ENCODE measurements at regions not wholly inside any gene's neighbourhood (a gene's known extent, or its start where the extent isn't known, plus 50 kb on each side); places are given as distances from the start of the nearest gene placed in this dataset.

- no peak overlapping the region for H3K4me3 Mint-ChIP-seq
- no peaks in the 10 kb centered on the region for H3K36me3 Mint-ChIP-seq
- H3K9me3 Mint-ChIP-seq: no peaks in the 10 kb centered on the region
- Histone ChIP-seq H3K9me3 (no peaks in the 10 kb centered on the region), H3K36me3 (ENCODE audit: control insufficient read depth in 2 of 2, extremely low read depth in 1 of 2, insufficient read depth in 1 of 2, low read length in 1 of 2) (no peaks in the 10 kb centered on the region), H3K27me3 (replicated peaks in 1 of 2; ENCODE audit: control insufficient read depth in 2 of 2, extremely low read depth in 1 of 2, insufficient read depth in 2 of 2, low read length in 1 of 2) (no peaks in the 10 kb centered on the region), H3K4me1 (ENCODE audit: control insufficient read depth in 1 of 2, extremely low read depth in 1 of 2, insufficient read depth in 2 of 2, low read length in 2 of 2) (no peaks in the 10 kb centered on the region), H3K4me3 (ENCODE audit: control insufficient read depth in 1 of 2, extremely low read depth in 1 of 2, low read length in 1 of 2) (no peak overlapping the region), H3K27ac (ENCODE audit: low read length) (no peak overlapping the region)
- H3K27ac Mint-ChIP-seq: no peak overlapping the region
- WGBS (ENCODE audit: insufficient coverage): no CpG with 5 or more reads among the region's 6 CpGs
- peaks cover 0 to 3% of the 10 kb centered on the region in 2 donors for H3K27me3 Mint-ChIP-seq
- ATAC-seq (replicated peaks in 1 of 4): no peak
- no peak for DNase-seq
- POLR2A ChIA-PET: no interaction called here
- H3K4me1 Mint-ChIP-seq: no peaks in the 10 kb centered on the region
- CTCF ChIA-PET: no interaction called here
Measured at GRCh38 chr5:98105681-98106080, 667.8 kb upstream of the RGMB start.

GRCh38 chr5:98106116-98107031, 667.1 kb upstream of the RGMB start:
- no peaks in the 10 kb centered on the region for H3K9me3 Mint-ChIP-seq
- peaks cover 0 to 3% of the 10 kb centered on the region in 2 donors for H3K27me3 Mint-ChIP-seq
- Histone ChIP-seq H3K9me3 (no peaks in the 10 kb centered on the region), H3K27ac (ENCODE audit: low read length) (no peak overlapping the region), H3K4me3 (ENCODE audit: control insufficient read depth in 1 of 2, extremely low read depth in 1 of 2, low read length in 1 of 2) (no peak overlapping the region), H3K4me1 (ENCODE audit: control insufficient read depth in 1 of 2, extremely low read depth in 1 of 2, insufficient read depth in 2 of 2, low read length in 2 of 2) (no peaks in the 10 kb centered on the region), H3K36me3 (ENCODE audit: control insufficient read depth in 2 of 2, extremely low read depth in 1 of 2, insufficient read depth in 1 of 2, low read length in 1 of 2) (no peaks in the 10 kb centered on the region), H3K27me3 (replicated peaks in 1 of 2; ENCODE audit: control insufficient read depth in 2 of 2, extremely low read depth in 1 of 2, insufficient read depth in 2 of 2, low read length in 1 of 2) (no peaks in the 10 kb centered on the region)
- ATAC-seq (replicated peaks in 1 of 4) (no peak), DNase-seq (no peak)
- H3K27ac Mint-ChIP-seq: no peak overlapping the region
- H3K36me3 Mint-ChIP-seq: no peaks in the 10 kb centered on the region
- 55% methylated on average over 3 of the region's 4 CpGs for WGBS (ENCODE audit: insufficient coverage)
- POLR2A ChIA-PET: no interaction called here
- CTCF ChIA-PET: no interaction called here
- H3K4me3 Mint-ChIP-seq: no peak overlapping the region
- H3K4me1 Mint-ChIP-seq: no peaks in the 10 kb centered on the region

- Mint-ChIP-seq H3K4me3 (no peak overlapping the region), H3K4me1 (no peaks in the 10 kb centered on the region), H3K9me3 (no peaks in the 10 kb centered on the region), H3K36me3 (no peaks in the 10 kb centered on the region), H3K27me3 (peaks cover 0 to 3% of the 10 kb centered on the region in 2 donors), H3K27ac (no peak overlapping the region)
- no CpG with 5 or more reads among the region's 1 CpG for WGBS (ENCODE audit: insufficient coverage)
- Histone ChIP-seq H3K36me3 (ENCODE audit: control insufficient read depth in 2 of 2, extremely low read depth in 1 of 2, insufficient read depth in 1 of 2, low read length in 1 of 2) (no peaks in the 10 kb centered on the region), H3K27me3 (replicated peaks in 1 of 2; ENCODE audit: control insufficient read depth in 2 of 2, extremely low read depth in 1 of 2, insufficient read depth in 2 of 2, low read length in 1 of 2) (no peaks in the 10 kb centered on the region), H3K9me3 (no peaks in the 10 kb centered on the region), H3K27ac (ENCODE audit: low read length) (no peak overlapping the region), H3K4me1 (ENCODE audit: control insufficient read depth in 1 of 2, extremely low read depth in 1 of 2, insufficient read depth in 2 of 2, low read length in 2 of 2) (no peaks in the 10 kb centered on the region), H3K4me3 (ENCODE audit: control insufficient read depth in 1 of 2, extremely low read depth in 1 of 2, low read length in 1 of 2) (no peak overlapping the region)
- no peak for ATAC-seq (replicated peaks in 1 of 4)
- ChIA-PET CTCF (no interaction called here), POLR2A (no interaction called here)
- DNase-seq: no peak
Measured at GRCh38 chr5:98108497-98108896, 665.0 kb upstream of the RGMB start.

- no peak overlapping the region for H3K27ac ChIP-seq (ENCODE audit: low read length)
- H3K4me1 Mint-ChIP-seq: no peaks in the 10 kb centered on the region
- CTCF ChIA-PET: interaction anchor here in 1 of 2 donors (0.6 kb wide), 1 partner anchor 22 kb away, joined by 4 read pairs; no protein-coding TSS in a partner anchor
- ATAC-seq (replicated peaks in 1 of 4): no peak
- DNase-seq: no peak
- WGBS (ENCODE audit: insufficient coverage): no CpG with 5 or more reads among the region's 2 CpGs
- no peak overlapping the region for H3K4me3 ChIP-seq (ENCODE audit: control insufficient read depth in 1 of 2, extremely low read depth in 1 of 2, low read length in 1 of 2)
- no peaks in the 10 kb centered on the region for H3K36me3 Mint-ChIP-seq
- POLR2A ChIA-PET: no interaction called here
- no peaks in the 10 kb centered on the region for H3K27me3 ChIP-seq (replicated peaks in 1 of 2; ENCODE audit: control insufficient read depth in 2 of 2, extremely low read depth in 1 of 2, insufficient read depth in 2 of 2, low read length in 1 of 2)
- no peaks in the 10 kb centered on the region for H3K36me3 ChIP-seq (ENCODE audit: control insufficient read depth in 2 of 2, extremely low read depth in 1 of 2, insufficient read depth in 1 of 2, low read length in 1 of 2)
- no peak overlapping the region for H3K4me3 Mint-ChIP-seq
- H3K4me1 ChIP-seq (ENCODE audit: control insufficient read depth in 1 of 2, extremely low read depth in 1 of 2, insufficient read depth in 2 of 2, low read length in 2 of 2): no peaks in the 10 kb centered on the region
- H3K27me3 Mint-ChIP-seq: peaks cover 0 to 2% of the 10 kb centered on the region in 2 donors
- H3K27ac Mint-ChIP-seq: no peak overlapping the region
- H3K9me3 Mint-ChIP-seq: peaks cover 0 to 2% (median 0%) of the 10 kb centered on the region in 3 donors
- no peaks in the 10 kb centered on the region for H3K9me3 ChIP-seq
Measured at GRCh38 chr5:98109561-98110006, 663.9 kb upstream of the RGMB start.

- no peak for ATAC-seq (replicated peaks in 1 of 4)
- peaks cover 0 to 7% (median 0%) of the 10 kb centered on the region in 3 donors for H3K9me3 Mint-ChIP-seq
- no peaks in the 10 kb centered on the region for H3K4me1 Mint-ChIP-seq
- no peaks in the 10 kb centered on the region for H3K36me3 Mint-ChIP-seq
- H3K36me3 ChIP-seq (ENCODE audit: control insufficient read depth in 2 of 2, extremely low read depth in 1 of 2, insufficient read depth in 1 of 2, low read length in 1 of 2): no peaks in the 10 kb centered on the region
- no peak for DNase-seq
- H3K27me3 ChIP-seq (replicated peaks in 1 of 2; ENCODE audit: control insufficient read depth in 2 of 2, extremely low read depth in 1 of 2, insufficient read depth in 2 of 2, low read length in 1 of 2): no peaks in the 10 kb centered on the region
- POLR2A ChIA-PET: no interaction called here
- H3K4me3 Mint-ChIP-seq: no peak overlapping the region
- no peak overlapping the region for H3K27ac ChIP-seq (ENCODE audit: low read length)
- no peaks in the 10 kb centered on the region for H3K27me3 Mint-ChIP-seq
- no CpG with 5 or more reads among the region's 4 CpGs for WGBS (ENCODE audit: insufficient coverage)
- no peaks in the 10 kb centered on the region for H3K4me1 ChIP-seq (ENCODE audit: control insufficient read depth in 1 of 2, extremely low read depth in 1 of 2, insufficient read depth in 2 of 2, low read length in 2 of 2)
- H3K27ac Mint-ChIP-seq: no peak overlapping the region
- no peak overlapping the region for H3K4me3 ChIP-seq (ENCODE audit: control insufficient read depth in 1 of 2, extremely low read depth in 1 of 2, low read length in 1 of 2)
- CTCF ChIA-PET: interaction anchor here in 1 of 2 donors (0.6 kb wide), 1 partner anchor 23 kb away, joined by 4 read pairs; no protein-coding TSS in a partner anchor
- no peaks in the 10 kb centered on the region for H3K9me3 ChIP-seq
Measured at GRCh38 chr5:98110282-98110691, 663.2 kb upstream of the RGMB start.

GRCh38 chr5:98110791-98111190, 662.7 kb upstream of the RGMB start:
- DNase-seq (no peak), ATAC-seq (replicated peaks in 1 of 4) (no peak)
- H3K9me3 Mint-ChIP-seq: peaks cover 0 to 7% (median 0%) of the 10 kb centered on the region in 3 donors
- H3K9me3 ChIP-seq: no peaks in the 10 kb centered on the region
- H3K4me3 Mint-ChIP-seq: no peak overlapping the region
- H3K27me3 Mint-ChIP-seq: no peaks in the 10 kb centered on the region
- ChIA-PET CTCF (interaction anchor here in 1 of 2 donors (0.6 kb wide), 1 partner anchor 1770 kb away, joined by 5 read pairs; no protein-coding TSS in a partner anchor), POLR2A (no interaction called here)
- no peak overlapping the region for H3K27ac Mint-ChIP-seq
- no peaks in the 10 kb centered on the region for H3K27me3 ChIP-seq (replicated peaks in 1 of 2; ENCODE audit: control insufficient read depth in 2 of 2, extremely low read depth in 1 of 2, insufficient read depth in 2 of 2, low read length in 1 of 2)
- WGBS (ENCODE audit: insufficient coverage): no CpG with 5 or more reads among the region's 4 CpGs
- no peak overlapping the region for H3K27ac ChIP-seq (ENCODE audit: low read length)
- H3K36me3 Mint-ChIP-seq: no peaks in the 10 kb centered on the region
- no peaks in the 10 kb centered on the region for H3K4me1 Mint-ChIP-seq
- no peaks in the 10 kb centered on the region for H3K4me1 ChIP-seq (ENCODE audit: control insufficient read depth in 1 of 2, extremely low read depth in 1 of 2, insufficient read depth in 2 of 2, low read length in 2 of 2)
- H3K4me3 ChIP-seq (ENCODE audit: control insufficient read depth in 1 of 2, extremely low read depth in 1 of 2, low read length in 1 of 2): no peak overlapping the region
- no peaks in the 10 kb centered on the region for H3K36me3 ChIP-seq (ENCODE audit: control insufficient read depth in 2 of 2, extremely low read depth in 1 of 2, insufficient read depth in 1 of 2, low read length in 1 of 2)
